ENCODE measurements at regions not wholly inside any gene's neighbourhood (a gene's known extent, or its start where the extent isn't known, plus 50 kb on each side); places are given as distances from the start of the nearest gene placed in this dataset.
"Not testable (repeated sequence)": the region's sequence is repeated elsewhere in the genome, so short reads cannot be mapped to it uniquely, and the experiment has no call there.

- intact Hi-C loops (cut with micrococcal nuclease) = no loop called here
Observed at GRCh38 chr9:106481013-106481609, 381.9 kb upstream of the ZNF462 start.

- intact Hi-C loops (cut with micrococcal nuclease) = no loop called here
Observed at GRCh38 chr9:106482733-106483132, 380.2 kb upstream of the ZNF462 start.

GRCh38 chr9:106486685-106487084 lies 376.3 kb upstream of the ZNF462 start:
- intact Hi-C loops (cut with micrococcal nuclease) = no loop called here

- intact Hi-C loops (cut with micrococcal nuclease) = no loop called here
Observed at GRCh38 chr9:106487266-106487665, 375.7 kb upstream of the ZNF462 start.

- intact Hi-C loops (cut with micrococcal nuclease) = not testable (repeated sequence)
Observed at GRCh38 chr9:106492126-106492525, 370.8 kb upstream of the ZNF462 start.

- intact Hi-C loops (cut with micrococcal nuclease) = no loop called here
Observed at GRCh38 chr9:106500171-106500570, 362.8 kb upstream of the ZNF462 start.

GRCh38 chr9:106501210-106501609 lies 361.8 kb upstream of the ZNF462 start:
- intact Hi-C loops (cut with micrococcal nuclease) = not testable (repeated sequence)

GRCh38 chr9:106502930-106503329 lies 360.0 kb upstream of the ZNF462 start:
- intact Hi-C loops (cut with micrococcal nuclease) = no loop called here

- intact Hi-C loops (cut with micrococcal nuclease) = no loop called here
Observed at GRCh38 chr9:106503759-106504158, 359.2 kb upstream of the ZNF462 start.

- intact Hi-C loops (cut with micrococcal nuclease) = no loop called here
Observed at GRCh38 chr9:106526716-106527204, 336.2 kb upstream of the ZNF462 start.

GRCh38 chr9:106528158-106528557 lies 334.8 kb upstream of the ZNF462 start:
- intact Hi-C loops (cut with micrococcal nuclease) = no loop called here

GRCh38 chr9:106529616-106530015 lies 333.4 kb upstream of the ZNF462 start:
- intact Hi-C loops (cut with micrococcal nuclease) = no loop called here

- intact Hi-C loops (cut with micrococcal nuclease) = no loop called here
Observed at GRCh38 chr9:106531491-106531890, 331.5 kb upstream of the ZNF462 start.

GRCh38 chr9:106532306-106533015 lies 330.5 kb upstream of the ZNF462 start:
- intact Hi-C loops (cut with micrococcal nuclease) = no loop called here

- intact Hi-C loops (cut with micrococcal nuclease) = no loop called here
Observed at GRCh38 chr9:106534800-106535199, 328.2 kb upstream of the ZNF462 start.

GRCh38 chr9:106535439-106535838 lies 327.5 kb upstream of the ZNF462 start:
- intact Hi-C loops (cut with micrococcal nuclease) = no loop called here

GRCh38 chr9:106557996-106558667 lies 304.8 kb upstream of the ZNF462 start:
- intact Hi-C loops (cut with micrococcal nuclease) = no loop called here

- intact Hi-C loops (cut with micrococcal nuclease) = no loop called here
Observed at GRCh38 chr9:106560540-106560939, 302.4 kb upstream of the ZNF462 start.

GRCh38 chr9:106575823-106576222 lies 287.1 kb upstream of the ZNF462 start:
- intact Hi-C loops (cut with micrococcal nuclease) = no loop called here

- intact Hi-C loops (cut with micrococcal nuclease) = no loop called here
Observed at GRCh38 chr9:106576232-106576760, 286.7 kb upstream of the ZNF462 start.

GRCh38 chr9:106577121-106577520 lies 285.8 kb upstream of the ZNF462 start:
- intact Hi-C loops (cut with micrococcal nuclease) = no loop called here

GRCh38 chr9:106580546-106580945 lies 282.4 kb upstream of the ZNF462 start:
- intact Hi-C loops (cut with micrococcal nuclease) = no loop called here
